Karpas-422 (cell line): ENCODE measurements at regions not wholly inside any gene's neighbourhood (a gene's known extent, or its start where the extent isn't known, plus 50 kb on each side); places are given as distances from the start of the nearest gene placed in this dataset.

Source experiments
- DNase-seq: peaks from one replicate; pipeline ENCODE4 v3.0.0-alpha.2; 2015
- H2AFZ ChIP-seq: fragments of 200-600 bp; sonication (generic); 2 replicates; pipeline ENCODE4 v1.6.1; 2014; ENCODE audit warnings: antibody characterized with exemption, low read length, mixed read lengths
- H3K27ac ChIP-seq: fragments of 200-600 bp; sonication (generic); 2 replicates; pipeline ENCODE4 v1.5.1; 2014; ENCODE audit warnings: mild to moderate bottlenecking, low read length, moderate library complexity
- H3K27me3 ChIP-seq: fragments of 200-600 bp; sonication (generic); 2 replicates; pipeline ENCODE4 v1.6.1; 2014; ENCODE audit warnings: low read length, mixed read lengths
- H3K36me3 ChIP-seq: fragments of 200-600 bp; sonication (generic); 2 replicates; pipeline ENCODE4 v1.6.1; 2014; ENCODE audit warnings: low read length, mixed read lengths; ENCODE audit not compliant: insufficient read depth
- H3K4me1 ChIP-seq: fragments of 200-600 bp; sonication (generic); 2 replicates; pipeline ENCODE4 v1.6.1; 2014; ENCODE audit warnings: mild to moderate bottlenecking, low read length, mixed read lengths
- H3K4me2 ChIP-seq: fragments of 200-600 bp; sonication (generic); 2 replicates; pipeline ENCODE4 v1.6.1; 2014; ENCODE audit warnings: low read length, low read depth, mild to moderate bottlenecking; ENCODE audit not compliant: poor library complexity, severe bottlenecking
- H3K4me3 ChIP-seq: fragments of 200-600 bp; sonication (generic); 2 replicates; pipeline ENCODE4 v1.5.1; 2014; ENCODE audit warnings: mild to moderate bottlenecking, antibody characterized with exemption, low read length, mixed read lengths
- H3K79me2 ChIP-seq: fragments of 200-600 bp; sonication (generic); 2 replicates; pipeline ENCODE4 v1.6.1; 2014; ENCODE audit warnings: mild to moderate bottlenecking, low read length, mixed read lengths
- H3K9ac ChIP-seq: fragments of 200-600 bp; sonication (generic); 2 replicates; pipeline ENCODE4 v1.6.0; 2014; ENCODE audit warnings: low read length
- H3K9me2 ChIP-seq: fragments of 200-600 bp; sonication (generic), shearing (Covaris generic); replicated peaks from 2 replicates; pipeline ENCODE4 v1.6.0; 2014; ENCODE audit warnings: mild to moderate bottlenecking, low read length, moderate library complexity; ENCODE audit not compliant: insufficient read depth
- H3K9me3 ChIP-seq: fragments of 300-700, 200-600 bp; sonication (generic); 2 replicates; pipeline ENCODE4 v1.6.1; 2014; ENCODE audit warnings: low read length, mixed read lengths
- H4K20me1 ChIP-seq: fragments of 200-600 bp; sonication (generic); 2 replicates; pipeline ENCODE4 v1.6.1; 2014; ENCODE audit warnings: mild to moderate bottlenecking, antibody characterized with exemption, low read length, low read depth; ENCODE audit not compliant: insufficient read depth

DNA sequence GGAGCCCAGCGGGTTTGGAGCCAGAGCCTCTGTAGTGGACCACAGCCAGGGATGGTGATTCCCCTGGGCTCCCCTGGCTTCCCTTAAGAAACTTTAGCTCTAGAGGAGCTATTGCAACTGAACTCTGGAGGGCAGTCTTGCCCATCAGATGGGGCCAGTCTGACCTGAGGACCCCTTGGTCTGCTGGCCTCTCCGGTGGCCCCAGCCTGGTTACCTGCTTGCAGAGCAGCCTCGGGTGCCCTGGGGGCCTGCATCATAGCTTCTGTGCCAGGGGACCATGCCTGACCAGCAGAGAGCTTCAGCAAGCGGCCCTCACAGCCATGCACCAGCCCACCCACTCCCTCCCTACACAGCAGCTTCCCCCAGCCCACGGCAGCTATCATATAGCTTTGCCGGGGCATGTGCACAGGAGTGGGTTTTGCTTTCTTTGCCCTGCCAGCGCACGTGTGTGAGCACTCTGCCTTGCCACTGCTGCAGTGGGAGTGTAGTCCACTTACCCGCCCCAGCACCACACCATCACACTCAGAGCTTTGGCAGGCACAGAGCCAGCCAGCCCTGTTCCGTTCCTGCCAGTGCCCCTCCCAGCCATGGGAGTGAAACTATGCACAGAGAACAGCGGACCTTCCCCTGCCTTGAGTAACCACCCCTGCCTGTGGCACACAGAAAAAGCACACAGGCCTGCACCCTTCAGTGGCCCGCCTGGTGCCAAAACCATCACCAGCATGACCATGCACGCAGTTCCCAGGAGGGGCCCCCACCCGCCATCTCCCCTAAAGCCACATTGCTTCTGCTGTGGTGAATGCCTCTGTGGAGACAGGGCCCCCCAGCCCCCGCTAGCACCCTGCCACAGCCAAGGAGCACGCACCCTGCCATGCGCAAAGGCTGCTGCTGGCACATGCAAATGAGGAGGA, 442.9 kb upstream of the NEGR1 start:
- Histone ChIP-seq H4K20me1 (no peaks in the 10 kb centered on the region), H3K4me1 (no peaks in the 10 kb centered on the region), H3K9me3 (peaks cover 21% of the 10 kb centered on the region), H3K27me3 (no peaks in the 10 kb centered on the region), H3K9ac (no peak overlapping the region), H3K36me3 (no peaks in the 10 kb centered on the region), H3K79me2 (no peaks in the 10 kb centered on the region), H2AFZ (no peak overlapping the region), H3K4me3 (no peak overlapping the region), H3K4me2 (no peak overlapping the region), H3K9me2 (no peaks in the 10 kb centered on the region), H3K27ac (no peak overlapping the region)
- DNase-seq: no peak

DNA sequence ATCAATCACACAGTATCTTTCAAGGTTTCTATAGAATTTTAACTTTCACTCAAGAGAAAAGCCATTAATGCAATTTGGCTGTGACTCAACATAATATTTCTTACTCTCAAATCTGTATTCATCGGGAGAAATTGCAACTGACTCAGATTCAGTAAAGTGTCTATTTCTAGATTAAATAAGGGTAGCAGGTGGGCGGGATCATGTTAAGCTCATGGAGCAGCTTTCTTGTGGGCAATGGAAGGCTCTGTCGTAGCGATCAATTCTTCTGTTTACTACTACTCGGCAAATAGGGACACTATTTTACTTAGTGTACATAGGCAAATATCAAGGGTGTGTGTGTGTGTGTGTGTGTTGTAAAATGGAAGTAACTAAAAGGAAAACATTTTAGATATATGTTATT, 423.6 kb upstream of the NEGR1 start:
- Histone ChIP-seq H3K4me1 (no peaks in the 10 kb centered on the region), H4K20me1 (no peaks in the 10 kb centered on the region)

DNA sequence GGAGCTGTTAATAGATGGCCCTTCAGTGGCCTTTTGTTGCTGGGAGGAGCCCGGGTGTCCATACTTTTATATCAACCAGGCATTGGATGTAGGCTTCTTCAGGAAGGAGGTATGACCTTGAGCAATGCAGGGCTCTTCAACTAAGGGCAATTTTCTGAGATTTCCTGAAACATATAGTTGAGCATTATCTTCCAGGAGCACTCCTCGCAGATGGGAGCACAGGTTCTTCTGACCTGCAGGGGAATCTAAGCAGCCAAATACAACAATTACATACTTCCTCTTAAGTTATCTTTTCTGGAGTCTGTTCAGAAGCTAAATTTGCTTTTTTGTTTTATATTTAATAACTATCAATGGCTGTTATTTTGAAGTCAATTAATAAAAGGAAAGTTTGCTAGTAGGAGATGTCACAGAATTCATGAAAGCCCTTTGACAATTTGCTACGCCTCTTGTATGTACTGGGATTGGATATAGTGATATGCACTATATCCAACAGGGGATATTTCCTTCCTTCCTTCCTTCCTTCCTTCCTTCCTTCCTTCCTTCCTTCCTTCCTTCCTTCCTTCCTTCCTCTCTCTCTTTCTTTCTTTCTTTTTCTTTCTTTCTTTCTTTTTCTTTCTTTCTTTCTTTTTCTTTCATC, 422.6 kb upstream of the NEGR1 start:
- Histone ChIP-seq H3K4me1 (no peaks in the 10 kb centered on the region), H3K4me3 (no peak overlapping the region), H2AFZ (no peak overlapping the region), H3K9me3 (peaks cover 18% of the 10 kb centered on the region), H3K9ac (no peak overlapping the region), H3K36me3 (no peaks in the 10 kb centered on the region), H4K20me1 (no peaks in the 10 kb centered on the region), H3K27ac (no peak overlapping the region), H3K4me2 (no peak overlapping the region), H3K9me2 (no peaks in the 10 kb centered on the region), H3K79me2 (no peaks in the 10 kb centered on the region), H3K27me3 (no peaks in the 10 kb centered on the region)
- no peak for DNase-seq

More for the DNA sequence above, 423.6 kb upstream of the NEGR1 start:
- no peak for DNase-seq
- Histone ChIP-seq H3K9ac (no peak overlapping the region), H3K9me3 (peaks cover 25% of the 10 kb centered on the region), H3K4me2 (no peak overlapping the region), H3K9me2 (no peaks in the 10 kb centered on the region), H3K27me3 (no peaks in the 10 kb centered on the region), H3K27ac (no peak overlapping the region), H2AFZ (no peak overlapping the region), H3K79me2 (no peaks in the 10 kb centered on the region), H3K36me3 (no peaks in the 10 kb centered on the region), H3K4me3 (no peak overlapping the region)

DNA sequence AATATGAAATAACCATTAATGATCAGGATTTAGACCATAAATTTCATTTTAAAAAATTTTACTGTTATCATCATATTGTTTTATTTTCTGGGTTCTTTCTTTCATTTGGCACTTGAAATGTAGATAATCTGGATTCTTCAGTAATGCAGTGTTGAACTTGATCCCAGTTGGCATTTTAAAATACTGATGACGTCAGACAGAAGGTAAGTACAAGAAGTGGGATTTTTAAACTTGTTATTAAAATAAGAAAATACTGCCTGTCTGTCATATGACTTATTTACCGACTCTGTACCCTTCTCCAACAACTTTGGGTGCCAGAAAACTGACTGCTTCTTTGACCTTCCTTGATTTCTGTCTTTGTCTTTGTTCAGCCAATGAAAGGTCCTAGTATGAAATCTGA, 415.1 kb upstream of the NEGR1 start:
- Histone ChIP-seq H2AFZ (no peak overlapping the region), H3K27ac (no peak overlapping the region), H3K9me2 (no peaks in the 10 kb centered on the region), H3K27me3 (no peaks in the 10 kb centered on the region), H4K20me1 (no peaks in the 10 kb centered on the region), H3K9ac (no peak overlapping the region), H3K79me2 (no peaks in the 10 kb centered on the region), H3K9me3 (peaks cover 42% of the 10 kb centered on the region), H3K36me3 (no peaks in the 10 kb centered on the region), H3K4me3 (no peak overlapping the region), H3K4me1 (no peaks in the 10 kb centered on the region), H3K4me2 (no peak overlapping the region)
- DNase-seq: no peak

DNA sequence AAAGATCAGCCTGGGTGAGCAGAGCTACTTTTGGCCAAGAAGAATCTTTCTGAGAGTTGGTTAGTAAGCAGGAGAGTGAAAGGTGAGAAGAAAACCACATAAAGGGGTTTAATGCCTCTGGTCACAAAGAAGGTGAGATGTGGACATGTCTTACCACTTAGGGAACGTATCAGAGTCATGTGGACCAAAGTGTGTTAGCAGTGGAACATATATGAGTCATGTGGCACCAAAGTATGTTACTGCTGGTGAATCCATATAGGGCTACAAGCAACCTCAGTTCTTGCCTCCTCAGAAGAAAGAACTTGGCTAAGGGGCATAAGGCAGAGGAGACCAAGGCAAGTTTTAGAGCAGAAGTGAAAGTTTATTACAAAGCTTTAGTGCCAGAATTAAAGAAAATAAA, 411.6 kb upstream of the NEGR1 start:
- H3K27ac ChIP-seq: no peak overlapping the region
- no peaks in the 10 kb centered on the region for H3K4me1 ChIP-seq
- H3K9me3 ChIP-seq: peaks cover 57% of the 10 kb centered on the region
- H3K36me3 ChIP-seq: no peaks in the 10 kb centered on the region
- no peaks in the 10 kb centered on the region for H3K79me2 ChIP-seq
- no peak overlapping the region for H3K4me3 ChIP-seq
- no peaks in the 10 kb centered on the region for H4K20me1 ChIP-seq
- no peak overlapping the region for H3K9ac ChIP-seq
- H3K9me2 ChIP-seq: no peaks in the 10 kb centered on the region
- DNase-seq: no peak
- H3K27me3 ChIP-seq: no peaks in the 10 kb centered on the region
- H3K4me2 ChIP-seq: no peak overlapping the region
- no peak overlapping the region for H2AFZ ChIP-seq

DNA sequence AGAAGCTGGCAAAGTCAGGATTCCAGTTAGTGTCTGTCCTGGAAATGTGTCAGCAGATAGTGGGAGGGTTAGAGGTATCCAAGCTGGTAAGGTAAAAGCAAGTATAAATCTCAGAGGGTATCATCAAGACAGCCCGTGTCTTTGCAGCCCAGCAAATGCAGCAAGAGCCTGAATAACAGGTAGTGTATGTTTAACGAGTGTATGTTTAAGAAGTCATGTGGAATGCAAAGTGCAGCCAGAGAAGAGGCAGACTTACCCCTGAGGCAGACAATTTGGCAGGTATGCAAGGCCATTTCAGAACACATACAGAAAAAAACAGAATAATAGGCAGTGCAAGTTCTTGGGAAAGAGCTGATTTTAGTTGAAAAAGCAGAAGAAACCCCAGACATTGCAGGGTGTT, 411.0 kb upstream of the NEGR1 start:
- Histone ChIP-seq H3K9me2 (no peaks in the 10 kb centered on the region), H3K27ac (no peak overlapping the region), H3K9me3 (peaks cover 58% of the 10 kb centered on the region), H3K4me1 (no peaks in the 10 kb centered on the region), H3K27me3 (no peaks in the 10 kb centered on the region), H3K4me3 (no peak overlapping the region), H3K4me2 (no peak overlapping the region), H3K9ac (no peak overlapping the region), H4K20me1 (no peaks in the 10 kb centered on the region), H2AFZ (no peak overlapping the region), H3K79me2 (no peaks in the 10 kb centered on the region), H3K36me3 (no peaks in the 10 kb centered on the region)
- no peak for DNase-seq

DNA sequence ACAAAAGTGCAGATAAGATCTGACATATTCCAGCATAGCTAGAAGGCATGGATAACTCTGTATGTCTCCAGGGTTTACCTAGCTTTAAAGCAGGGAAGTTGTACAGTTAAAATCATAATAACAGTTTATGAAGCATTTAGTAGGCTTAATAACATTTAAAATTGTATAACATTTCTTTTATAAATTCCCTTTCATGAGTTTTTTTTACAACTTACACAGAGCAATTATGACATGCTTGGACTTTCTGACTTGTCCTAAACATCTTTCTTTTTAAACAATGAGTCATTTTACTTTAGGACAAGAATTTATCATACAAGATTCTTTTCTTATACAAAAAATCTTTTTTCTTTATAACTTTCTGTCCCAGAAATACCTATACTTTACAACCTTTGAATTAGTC, 408.5 kb upstream of the NEGR1 start:
- H3K79me2 ChIP-seq: no peaks in the 10 kb centered on the region
- no peaks in the 10 kb centered on the region for H3K27me3 ChIP-seq
- H3K4me1 ChIP-seq: no peaks in the 10 kb centered on the region
- DNase-seq: no peak
- H3K9ac ChIP-seq: no peak overlapping the region
- no peaks in the 10 kb centered on the region for H3K36me3 ChIP-seq
- peaks cover 44% of the 10 kb centered on the region for H3K9me3 ChIP-seq
- no peak overlapping the region for H3K27ac ChIP-seq
- no peaks in the 10 kb centered on the region for H4K20me1 ChIP-seq
- H3K4me3 ChIP-seq: no peak overlapping the region
- H2AFZ ChIP-seq: no peak overlapping the region
- H3K9me2 ChIP-seq: no peaks in the 10 kb centered on the region
- H3K4me2 ChIP-seq: no peak overlapping the region

DNA sequence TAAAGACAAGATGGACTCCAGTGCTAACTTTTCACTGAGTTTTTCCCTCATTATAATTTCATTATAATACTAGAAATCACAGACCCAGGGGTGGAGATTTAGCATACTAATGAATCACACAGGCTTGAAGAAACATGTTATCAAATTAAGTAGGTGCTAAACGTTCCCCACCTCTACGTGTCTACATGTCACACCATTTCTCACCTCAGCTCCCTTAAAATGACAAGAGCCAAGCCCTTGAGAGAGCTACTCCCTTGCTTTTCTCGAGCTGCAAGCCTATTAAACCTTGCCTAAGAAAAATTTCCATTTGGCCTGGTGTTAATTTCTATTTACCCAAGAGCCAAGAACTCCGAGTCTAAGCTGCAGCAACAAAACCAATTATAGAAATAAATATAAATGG, 396.3 kb upstream of the NEGR1 start:
- H3K4me1 ChIP-seq: no peaks in the 10 kb centered on the region
- H3K79me2 ChIP-seq: no peaks in the 10 kb centered on the region
- no peaks in the 10 kb centered on the region for H3K27me3 ChIP-seq
- H3K4me2 ChIP-seq: no peak overlapping the region
- H4K20me1 ChIP-seq: no peaks in the 10 kb centered on the region
- H3K9me2 ChIP-seq: no peaks in the 10 kb centered on the region
- H3K9ac ChIP-seq: no peak overlapping the region
- no peak overlapping the region for H3K4me3 ChIP-seq
- peaks cover 25% of the 10 kb centered on the region for H3K9me3 ChIP-seq
- no peak overlapping the region for H2AFZ ChIP-seq
- H3K27ac ChIP-seq: no peak overlapping the region
- DNase-seq: no peak
- no peaks in the 10 kb centered on the region; the same call in 1 of the 2 replicates for H3K36me3 ChIP-seq
